NCI-H128 (cell line): ENCODE measurements at regions not wholly inside any gene's neighbourhood (a gene's known extent, or its start where the extent isn't known, plus 50 kb on each side); places are given as distances from the start of the nearest gene placed in this dataset.

ENCODE experiments used
- DNase-seq: peaks from one replicate; lab custom pipeline; 2025; ENCODE audit not compliant: unreplicated experiment; lab: John Stamatoyannopoulos, UW

GRCh38 chr12:34340534-34341361, 318.5 kb downstream of the ALG10 start:
- DNase-seq = no peak

- DNase-seq = no peak
These were observed 319.1 kb downstream of the ALG10 start for GRCh38 chr12:34341362-34341733.

- no peak for DNase-seq
These were observed 319.8 kb downstream of the ALG10 start for GRCh38 chr12:34342048-34342447.

GRCh38 chr12:34343345-34343744, 321.0 kb downstream of the ALG10 start:
- no peak for DNase-seq

GRCh38 chr12:34343766-34344165, 321.5 kb downstream of the ALG10 start:
- DNase-seq = no peak

- DNase-seq = no peak
These were observed 322.7 kb downstream of the ALG10 start for GRCh38 chr12:34344851-34345522.

- DNase-seq = no peak
These were observed 323.5 kb downstream of the ALG10 start for GRCh38 chr12:34345801-34346200.

- DNase-seq = no peak
These were observed 324.2 kb downstream of the ALG10 start for GRCh38 chr12:34346372-34347034.

- DNase-seq = no peak
These were observed 325.1 kb downstream of the ALG10 start for GRCh38 chr12:34347367-34347766.

GRCh38 chr12:34348064-34348463, 325.8 kb downstream of the ALG10 start:
- DNase-seq = no peak

GRCh38 chr12:34348836-34349672, 326.8 kb downstream of the ALG10 start:
- DNase-seq = no peak

GRCh38 chr12:34349673-34349961, 327.3 kb downstream of the ALG10 start:
- DNase-seq = no peak

GRCh38 chr12:34350092-34351041, 328.1 kb downstream of the ALG10 start:
- no peak for DNase-seq

GRCh38 chr12:34352098-34352497, 329.8 kb downstream of the ALG10 start:
- no peak for DNase-seq

- DNase-seq = no peak
These were observed 332.2 kb downstream of the ALG10 start for GRCh38 chr12:34354239-34355200.

GRCh38 chr12:34356233-34356987, 334.1 kb downstream of the ALG10 start:
- DNase-seq = no peak

GRCh38 chr12:34357791-34358190, 335.5 kb downstream of the ALG10 start:
- no peak for DNase-seq

GRCh38 chr12:34358198-34358597, 335.9 kb downstream of the ALG10 start:
- no peak for DNase-seq
